ENCODE measurements at regions not wholly inside any gene's neighbourhood (a gene's known extent, or its start where the extent isn't known, plus 50 kb on each side); places are given as distances from the start of the nearest gene placed in this dataset.

DNA sequence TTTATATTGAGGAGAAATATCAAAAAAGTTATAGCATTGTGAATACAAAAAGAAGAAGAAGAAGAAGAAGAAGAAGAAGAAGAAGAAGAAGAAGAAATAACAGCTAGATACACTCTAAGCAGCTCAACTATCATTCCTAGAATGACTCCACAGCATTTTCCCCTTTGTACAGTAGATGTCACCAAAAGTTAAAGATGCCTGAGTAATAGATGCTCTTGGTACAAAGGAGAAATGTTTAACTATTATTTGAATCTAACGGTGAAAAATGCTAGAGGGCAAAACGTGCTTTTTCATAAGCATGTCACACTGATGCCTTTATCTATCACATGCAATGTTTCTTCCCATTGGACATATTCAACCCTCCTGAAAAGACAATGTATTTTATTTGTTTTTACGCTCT, 178.4 kb upstream of the GPRIN3 start:
- TF ChIP-seq CTCF (conservative IDR thresholded peaks at IDR 0.05; ENCODE audit: low read depth, low read length), result peak; percentile 61
- DNase-seq (ENCODE audit: low read depth), result peak; percentile 78
- no peak overlapping the region for H3K4me3 ChIP-seq (ENCODE audit: low read depth, low read length)

DNA sequence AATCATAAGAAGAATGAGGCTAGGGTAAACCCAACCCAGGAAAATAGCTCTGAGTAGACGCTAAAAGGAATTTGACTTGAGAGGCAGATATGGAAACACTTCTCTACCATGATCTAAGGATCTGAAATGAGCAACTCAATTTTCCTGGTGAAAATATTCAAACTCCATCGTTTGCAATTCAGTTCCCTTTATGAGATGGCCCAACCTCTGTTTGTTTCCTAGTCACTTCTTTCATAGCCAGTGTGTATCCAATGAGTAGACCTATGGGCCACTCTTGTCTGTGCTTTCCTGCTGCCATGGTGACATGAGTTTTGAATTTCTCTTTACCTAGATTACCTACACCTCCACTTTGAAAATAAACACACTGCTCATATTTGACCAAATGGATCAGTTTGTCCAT, 176.2 kb upstream of the GPRIN3 start:
- no peak for DNase-seq (ENCODE audit: low read depth)

GRCh38 chr4:89482926-89483595, 175.5 kb upstream of the GPRIN3 start:
- H3K4me3 ChIP-seq (ENCODE audit: low read depth, low read length), result no peak overlapping the region
- no peak for DNase-seq (ENCODE audit: low read depth)
- no peak for TF ChIP-seq CTCF (conservative IDR thresholded peaks at IDR 0.05; ENCODE audit: low read depth, low read length)

More for the DNA sequence above, 176.2 kb upstream of the GPRIN3 start:
- TF ChIP-seq CTCF (conservative IDR thresholded peaks at IDR 0.05; ENCODE audit: low read depth, low read length), result no peak
- H3K4me3 ChIP-seq (ENCODE audit: low read depth, low read length), result no peak overlapping the region

GRCh38 chr4:89482251-89482650, 174.7 kb upstream of the GPRIN3 start:
- no peak overlapping the region for H3K4me3 ChIP-seq (ENCODE audit: low read depth, low read length)
- TF ChIP-seq CTCF (conservative IDR thresholded peaks at IDR 0.05; ENCODE audit: low read depth, low read length), result peak; percentile 62
- DNase-seq (ENCODE audit: low read depth), result peak; percentile 83

DNA sequence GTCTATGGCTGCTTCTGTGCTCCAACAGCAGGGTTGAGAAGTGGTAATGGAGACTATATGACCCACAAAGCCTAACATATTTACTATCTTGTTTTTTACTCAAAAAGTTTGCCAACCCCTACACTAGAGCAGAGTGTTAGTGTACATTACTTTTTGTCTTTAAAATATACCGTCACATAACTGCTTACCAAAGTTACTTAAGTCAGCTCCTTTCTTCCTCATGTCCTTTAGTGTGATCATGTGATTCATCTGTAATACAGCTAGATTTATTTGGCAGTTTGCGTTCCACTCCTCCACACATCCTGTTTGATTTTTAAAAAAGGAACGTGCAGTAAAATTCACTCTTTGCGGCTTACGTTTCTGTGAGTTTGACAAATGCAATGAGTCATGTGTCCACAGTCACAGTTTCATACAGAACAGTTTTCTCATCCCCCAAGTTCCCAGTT, 162.4 kb upstream of the GPRIN3 start:
- peak; percentile 93 for DNase-seq (ENCODE audit: low read depth)

DNA sequence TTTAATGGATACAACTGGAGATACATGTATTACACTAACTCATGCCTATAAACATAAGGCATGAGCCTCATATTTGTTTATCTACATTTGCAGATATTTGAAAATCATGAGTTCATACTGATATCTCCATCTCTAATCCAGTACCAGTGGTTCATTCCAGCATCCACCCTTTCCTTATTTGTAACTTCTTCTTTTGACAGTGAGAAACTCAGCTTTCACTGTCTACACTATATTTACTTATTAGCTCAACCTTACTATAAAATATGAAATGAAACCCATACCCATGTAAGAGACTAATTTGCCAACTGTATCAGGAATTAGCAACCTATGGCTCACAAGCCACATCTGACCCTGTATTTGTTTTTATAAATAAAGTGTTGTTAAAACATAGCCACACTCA, 161.9 kb upstream of the GPRIN3 start:
- no peak for TF ChIP-seq CTCF (conservative IDR thresholded peaks at IDR 0.05; ENCODE audit: low read depth, low read length)
- peak overlapping the region; percentile 28 for H3K4me3 ChIP-seq (ENCODE audit: low read depth, low read length)

More for the DNA sequence above, 162.4 kb upstream of the GPRIN3 start:
- H3K4me3 ChIP-seq (ENCODE audit: low read depth, low read length), result peak overlapping the region; percentile 28
- TF ChIP-seq CTCF (conservative IDR thresholded peaks at IDR 0.05; ENCODE audit: low read depth, low read length), result no peak

GRCh38 chr4:89468602-89469001, 161.0 kb upstream of the GPRIN3 start:
- TF ChIP-seq CTCF (conservative IDR thresholded peaks at IDR 0.05; ENCODE audit: low read depth, low read length), result no peak
- no peak for DNase-seq (ENCODE audit: low read depth)
- no peak overlapping the region for H3K4me3 ChIP-seq (ENCODE audit: low read depth, low read length)

More for the DNA sequence above, 161.9 kb upstream of the GPRIN3 start:
- peak; percentile 12 for DNase-seq (ENCODE audit: low read depth)
